GM23338 (cell line): ENCODE measurements at regions not wholly inside any gene's neighbourhood (a gene's known extent, or its start where the extent isn't known, plus 50 kb on each side); places are given as distances from the start of the nearest gene placed in this dataset.

Experiments used
- ATAC-seq: fragments of 200-7000 bp; cut with Tn5 transposase; 3 replicates; pipeline ENCODE4 v1.9.1; 2020
- DNase-seq: peaks from one replicate; pipeline ENCODE4 v3.0.0-alpha.2; 2015; ENCODE audit warnings: low spot score
- H2AFZ ChIP-seq: fragments of 200-600 bp; sonication (generic); 2 replicates; pipeline ENCODE4 v1.8.0; 2016; ENCODE audit warnings: antibody characterized with exemption, mild to moderate bottlenecking, moderate library complexity
- H3F3A ChIP-seq: fragments of 200-600 bp; sonication (generic); replicated peaks from 2 replicates; pipeline ENCODE4 v1.8.0; 2017; ENCODE audit warnings: antibody characterized with exemption, mixed run types, low read depth
- H3K27ac ChIP-seq: fragments of 200-600 bp; sonication (generic); 2 replicates; pipeline ENCODE4 v1.6.1; 2016; ENCODE audit warnings: low read depth
- H3K27me3 ChIP-seq: fragments of 200-600 bp; sonication (generic); 2 replicates; pipeline ENCODE4 v1.8.0; 2016; ENCODE audit warnings: mild to moderate bottlenecking, mixed run types, moderate library complexity; ENCODE audit not compliant: insufficient read depth
- H3K36me3 ChIP-seq: fragments of 200-600 bp; sonication (generic); 2 replicates; pipeline ENCODE4 v1.8.0; 2016; ENCODE audit warnings: mild to moderate bottlenecking; ENCODE audit not compliant: insufficient read depth
- H3K4me1 ChIP-seq: fragments of 200-600 bp; sonication (generic); 2 replicates; pipeline ENCODE4 v1.8.0; 2016; ENCODE audit warnings: mild to moderate bottlenecking, moderate library complexity; ENCODE audit not compliant: insufficient read depth
- H3K4me2 ChIP-seq: fragments of 200-600 bp; sonication (generic); 2 replicates; pipeline ENCODE4 v1.7.1; 2017; ENCODE audit warnings: mixed run types
- H3K4me3 ChIP-seq: fragments of 200-600 bp; sonication (generic); 2 replicates; pipeline ENCODE4 v1.6.1; 2016; ENCODE audit warnings: mixed run types
- H3K79me2 ChIP-seq: fragments of 200-600 bp; sonication (generic); replicated peaks from 2 replicates; pipeline ENCODE4 v1.8.0; 2017; ENCODE audit warnings: mild to moderate bottlenecking; ENCODE audit not compliant: insufficient read depth
- H3K9me2 ChIP-seq: fragments of 200-600 bp; sonication (generic); 2 replicates; pipeline ENCODE4 v1.8.0; 2017; ENCODE audit not compliant: insufficient read depth
- H4K20me1 ChIP-seq: fragments of 200-600 bp; sonication (generic); replicated peaks from 2 replicates; pipeline ENCODE4 v1.8.0; 2017; ENCODE audit warnings: mild to moderate bottlenecking; ENCODE audit not compliant: insufficient read depth
- H3K27ac Mint-ChIP-seq: 2 replicates; pipeline ENCODE4 v1.8.0; 2020; ENCODE audit warnings: inconsistent platforms, mild to moderate bottlenecking, moderate library complexity, mixed read lengths
- H3K27me3 Mint-ChIP-seq: 3 replicates; pipeline ENCODE4 v1.8.0; 2022; ENCODE audit warnings: low read depth, mild to moderate bottlenecking, moderate library complexity, mixed read lengths, inconsistent platforms; ENCODE audit not compliant: insufficient read depth, poor library complexity
- H3K36me3 Mint-ChIP-seq: 3 replicates; pipeline ENCODE4 v1.8.0; 2021; ENCODE audit warnings: low read depth, mild to moderate bottlenecking, inconsistent platforms, moderate library complexity, mixed read lengths
- H3K4me1 Mint-ChIP-seq: 3 replicates; pipeline ENCODE4 v1.8.0; 2020; ENCODE audit warnings: mild to moderate bottlenecking, inconsistent platforms, mixed read lengths
- H3K4me3 Mint-ChIP-seq: 3 replicates; pipeline ENCODE4 v1.8.0; 2021; ENCODE audit warnings: moderate library complexity, mild to moderate bottlenecking, inconsistent platforms, mixed read lengths
- H3K9me3 Mint-ChIP-seq: 3 replicates; pipeline ENCODE4 v1.8.0; 2020; ENCODE audit warnings: moderate library complexity, mild to moderate bottlenecking, inconsistent platforms, mixed read lengths
- CTCF ChIP-seq, 2 experiments: fragments of 200-600 bp in 1 of 2; sonication (generic) in 1 of 2; conservative IDR thresholded peaks; 2 replicates each; pipeline versions ENCODE4 v1.5.1 to v1.6.1; 2016 to 2017; ENCODE audit warnings: antibody characterized with exemption in 2 of 2, low read depth in 2 of 2, mild to moderate bottlenecking in 2 of 2, moderate library complexity in 1 of 2
- ETS1 ChIP-seq: IDR thresholded peaks from 2 replicates; pipeline ENCODE4 v1.6.1; 2016; ENCODE audit warnings: antibody characterized with exemption
- JUNB ChIP-seq: IDR thresholded peaks from one replicate; pipeline ENCODE4 v1.6.1; 2016; ENCODE audit warnings: antibody characterized with exemption; ENCODE audit not compliant: unreplicated experiment
- NANOG ChIP-seq: IDR thresholded peaks from 2 replicates; pipeline ENCODE4 v1.6.1; 2016; ENCODE audit warnings: antibody characterized with exemption, borderline replicate concordance
- REST ChIP-seq: IDR thresholded peaks from one replicate; pipeline ENCODE4 v1.6.1; 2018; ENCODE audit warnings: antibody characterized with exemption; ENCODE audit not compliant: unreplicated experiment
- STAT1 ChIP-seq: IDR thresholded peaks from one replicate; pipeline ENCODE4 v1.6.1; 2016; ENCODE audit warnings: antibody characterized with exemption; ENCODE audit not compliant: unreplicated experiment
- ZNF114 ChIP-seq: fragments of 250-450 bp; sonication (Bioruptor Pico); IDR thresholded peaks from 2 replicates; pipeline ENCODE4 v1.5.0; 2020; ENCODE audit warnings: mild to moderate bottlenecking, moderate library complexity
- ZNF331 ChIP-seq: fragments of 250-450 bp; sonication (Bioruptor Pico); IDR thresholded peaks from 2 replicates; pipeline ENCODE4 v1.5.0; 2020; ENCODE audit warnings: low read depth, mild to moderate bottlenecking, moderate library complexity
- ZNF462 ChIP-seq: fragments of 250-450 bp; sonication (Bioruptor Pico); IDR thresholded peaks from 2 replicates; pipeline ENCODE4 v1.5.0; 2020; ENCODE audit warnings: mild to moderate bottlenecking, moderate library complexity

- TF ChIP-seq NANOG (no peak), ETS1 (no peak), CTCF (conservative IDR thresholded peaks at IDR 0.05; ENCODE audit: low read depth in 2 of 2) (no peak), ZNF331 (CRISPR knock-in tag) (no peak), ZNF462 (CRISPR knock-in tag) (no peak), JUNB (no peak), ZNF114 (no peak), REST (no peak), STAT1 (no peak)
- H3K4me1 Mint-ChIP-seq: peaks cover 7% of the 10 kb centered on the region
- H3K4me1 ChIP-seq: no peaks in the 10 kb centered on the region
- peaks cover 4% of the 10 kb centered on the region for H3K27me3 Mint-ChIP-seq
- H3K4me3 Mint-ChIP-seq: no peak overlapping the region
- no peak for ATAC-seq
- DNase-seq: no peak
- no peaks in the 10 kb centered on the region for H4K20me1 ChIP-seq
- H3F3A ChIP-seq: no peaks in the 10 kb centered on the region
- no peaks in the 10 kb centered on the region for H3K9me2 ChIP-seq
- H3K4me2 ChIP-seq: no peak overlapping the region
- H3K79me2 ChIP-seq: no peaks in the 10 kb centered on the region
- H3K9me3 Mint-ChIP-seq: no peaks in the 10 kb centered on the region
- H3K4me3 ChIP-seq: no peak overlapping the region
- H3K27ac ChIP-seq: no peak overlapping the region
- H3K36me3 ChIP-seq: no peaks in the 10 kb centered on the region
- H3K36me3 Mint-ChIP-seq: no peaks in the 10 kb centered on the region
- no peak overlapping the region for H2AFZ ChIP-seq
- H3K27ac Mint-ChIP-seq: no peak overlapping the region
- no peaks in the 10 kb centered on the region for H3K27me3 ChIP-seq
Observed at GRCh38 chr5:175365866-175366265, 78.1 kb downstream of the DRD1 start.
